GM18520 (cell line): ENCODE measurements at regions not wholly inside any gene's neighbourhood (a gene's known extent, or its start where the extent isn't known, plus 50 kb on each side); places are given as distances from the start of the nearest gene placed in this dataset.

Source experiments
- ATAC-seq: cut with Tn5 transposase; IDR thresholded peaks from one replicate; pipeline ENCODE4 v1.9.1; 2021; ENCODE audit not compliant: unreplicated experiment

DNA sequence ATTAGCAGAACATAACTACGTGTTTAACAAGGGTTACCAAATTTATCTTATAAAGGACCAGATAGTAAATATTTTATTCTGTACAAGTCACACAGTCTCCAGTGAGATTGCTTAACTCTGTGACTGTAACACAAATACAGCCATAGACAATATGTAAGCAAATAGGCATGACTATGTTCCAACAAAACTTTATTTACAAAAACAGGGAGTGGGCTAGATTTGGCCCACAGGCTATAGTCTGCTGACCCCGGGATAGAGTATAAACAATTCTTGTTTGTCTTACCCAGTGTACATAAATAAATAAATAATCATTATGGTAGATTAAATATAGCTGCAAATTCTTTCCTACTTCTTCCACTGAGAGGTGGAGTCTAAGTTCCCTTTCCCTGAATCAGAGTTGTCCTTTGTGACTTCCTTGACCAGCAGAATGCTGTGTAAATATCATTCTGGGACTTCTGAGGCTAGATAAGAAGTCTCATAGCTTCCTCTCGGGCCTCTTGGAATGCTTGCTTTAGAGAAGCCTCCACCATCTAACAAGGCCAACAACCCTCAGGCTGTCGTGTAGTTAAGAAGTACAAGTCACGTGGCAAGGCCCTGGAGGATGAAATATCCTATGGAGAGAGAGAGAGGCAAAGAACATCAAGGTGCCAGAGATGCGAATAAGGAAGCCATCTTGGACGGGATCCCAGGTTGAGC, 59.1 kb upstream of the TMEM244 start:
- no peak for ATAC-seq

DNA sequence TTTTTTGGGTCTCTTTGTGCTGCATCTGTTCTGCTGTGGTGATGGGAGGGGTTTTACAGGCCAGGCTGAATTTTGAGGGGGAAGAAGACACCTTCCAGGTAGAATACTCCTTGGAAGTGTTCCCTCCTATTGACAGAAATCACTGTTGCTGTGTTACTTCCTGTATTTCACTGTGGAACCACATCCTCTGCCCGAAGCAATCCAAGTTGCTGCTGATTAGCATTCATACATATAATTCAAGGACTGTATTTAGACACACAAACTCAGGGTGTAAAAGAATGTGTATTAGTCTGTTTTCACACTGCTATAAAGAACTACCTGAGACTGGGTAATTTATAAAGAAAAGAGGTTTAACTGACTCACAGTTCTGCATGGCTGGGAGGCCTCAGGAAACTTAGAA, 50.6 kb upstream of the TMEM244 start:
- no peak for ATAC-seq
